Adipocyte (in vitro differentiated cells): ENCODE measurements at regions not wholly inside any gene's neighbourhood (a gene's known extent, or its start where the extent isn't known, plus 50 kb on each side); places are given as distances from the start of the nearest gene placed in this dataset.
A peak's percentile ranks its signal among the peaks of the same experiment; 100 is the strongest.

ENCODE experiments used
- DNase-seq: peaks from one replicate; pipeline ENCODE4 v3.0.0-alpha.2; 2015; ENCODE audit warnings: low read depth
- H3K27me3 ChIP-seq: replicated peaks from 2 replicates; pipeline ENCODE4 v1.7.0; 2013; ENCODE audit warnings: mild to moderate bottlenecking, low read length, moderate library complexity; ENCODE audit not compliant: control insufficient read depth, insufficient read depth
- H3K36me3 ChIP-seq: 2 replicates; pipeline ENCODE4 v1.7.0; 2013; ENCODE audit warnings: low read length, mild to moderate bottlenecking, moderate library complexity; ENCODE audit not compliant: control insufficient read depth, insufficient read depth, severe bottlenecking
- H3K4me1 ChIP-seq: 2 replicates; pipeline ENCODE4 v1.7.0; 2013; ENCODE audit warnings: mild to moderate bottlenecking, low read length, moderate library complexity; ENCODE audit not compliant: control insufficient read depth, insufficient read depth
- H3K4me3 ChIP-seq: 2 replicates; pipeline ENCODE4 v1.7.0; 2013; ENCODE audit warnings: mild to moderate bottlenecking, low read length, moderate library complexity
- H3K9ac ChIP-seq: 2 replicates; pipeline ENCODE4 v1.7.0; 2013; ENCODE audit warnings: mild to moderate bottlenecking, low read length, moderate library complexity
- H3K9me3 ChIP-seq: 2 replicates; pipeline ENCODE4 v1.7.0; 2013; ENCODE audit warnings: mild to moderate bottlenecking, low read length, moderate library complexity; ENCODE audit not compliant: control insufficient read depth

DNA sequence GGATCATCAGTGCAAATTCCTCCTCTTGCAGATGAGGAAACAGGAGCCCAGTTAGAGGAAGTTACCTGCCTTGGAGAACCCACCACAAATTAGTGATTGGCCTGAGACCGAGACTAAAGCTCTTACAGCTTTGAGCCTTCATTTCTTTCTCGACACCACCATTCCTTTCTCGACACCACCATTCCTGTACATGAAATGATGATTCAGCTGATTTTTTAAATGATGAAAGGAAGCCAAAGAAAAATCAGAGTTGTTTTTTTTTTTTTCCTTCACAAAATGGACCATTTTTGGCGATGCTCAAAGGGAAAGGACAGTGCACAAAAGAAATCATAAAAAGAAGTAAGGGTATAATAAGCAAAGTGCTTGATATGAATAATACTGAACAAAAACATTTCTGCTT lies 1080.2 kb upstream of the AUTS2 start:
- Histone ChIP-seq H3K9ac (no peak overlapping the region), H3K9me3 (no peaks in the 10 kb centered on the region), H3K36me3 (no peaks in the 10 kb centered on the region), H3K27me3 (no peaks in the 10 kb centered on the region), H3K4me3 (no peak overlapping the region), H3K4me1 (no peaks in the 10 kb centered on the region)
- no peak for DNase-seq

DNA sequence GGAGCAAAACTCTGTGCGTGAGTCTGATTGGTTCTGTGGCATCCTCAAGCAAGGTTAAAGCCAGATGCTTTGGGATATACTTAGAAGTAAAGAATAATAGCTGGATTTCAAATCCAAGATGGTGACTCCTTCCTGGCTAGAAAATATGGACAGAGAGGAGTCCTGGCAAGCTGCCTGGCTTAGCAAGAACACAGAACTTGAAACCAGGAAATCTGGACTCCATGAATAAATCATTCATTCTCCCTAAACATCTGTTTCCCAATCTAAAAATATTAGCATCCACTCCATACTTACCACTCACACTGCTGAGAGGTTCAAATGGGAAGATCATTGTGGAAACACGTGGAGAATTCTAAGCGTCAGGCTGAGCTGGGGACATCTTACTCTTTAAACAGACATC lies 1074.1 kb upstream of the AUTS2 start:
- no peak overlapping the region for H3K9ac ChIP-seq
- H3K36me3 ChIP-seq = no peaks in the 10 kb centered on the region
- H3K27me3 ChIP-seq = peaks cover 3% of the 10 kb centered on the region
- no peaks in the 10 kb centered on the region for H3K9me3 ChIP-seq
- no peak for DNase-seq
- H3K4me3 ChIP-seq = no peak overlapping the region
- no peaks in the 10 kb centered on the region for H3K4me1 ChIP-seq

DNA sequence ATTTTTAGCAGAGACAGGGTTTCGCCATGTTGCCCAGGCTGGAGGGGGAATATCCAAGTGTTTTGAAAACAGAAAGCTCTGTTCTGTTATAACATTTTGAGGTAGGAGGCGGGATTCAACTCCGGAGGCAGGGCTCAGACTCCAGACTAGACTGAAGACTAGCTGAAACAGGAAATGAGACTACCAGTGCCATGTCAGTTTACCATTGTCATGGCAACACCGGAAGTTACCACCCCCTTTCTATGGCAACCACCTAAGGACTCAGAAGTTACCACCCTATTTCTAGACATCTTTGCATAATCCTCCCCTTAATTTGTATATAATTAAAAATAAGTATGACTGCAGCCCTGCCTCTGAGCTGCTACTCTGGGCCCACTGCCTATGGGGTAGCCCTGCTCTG lies 1069.1 kb upstream of the AUTS2 start:
- Histone ChIP-seq H3K4me3 (no peak overlapping the region), H3K9ac (no peak overlapping the region), H3K36me3 (no peaks in the 10 kb centered on the region), H3K4me1 (no peaks in the 10 kb centered on the region), H3K9me3 (no peaks in the 10 kb centered on the region), H3K27me3 (peaks cover 3% of the 10 kb centered on the region)
- no peak for DNase-seq

DNA sequence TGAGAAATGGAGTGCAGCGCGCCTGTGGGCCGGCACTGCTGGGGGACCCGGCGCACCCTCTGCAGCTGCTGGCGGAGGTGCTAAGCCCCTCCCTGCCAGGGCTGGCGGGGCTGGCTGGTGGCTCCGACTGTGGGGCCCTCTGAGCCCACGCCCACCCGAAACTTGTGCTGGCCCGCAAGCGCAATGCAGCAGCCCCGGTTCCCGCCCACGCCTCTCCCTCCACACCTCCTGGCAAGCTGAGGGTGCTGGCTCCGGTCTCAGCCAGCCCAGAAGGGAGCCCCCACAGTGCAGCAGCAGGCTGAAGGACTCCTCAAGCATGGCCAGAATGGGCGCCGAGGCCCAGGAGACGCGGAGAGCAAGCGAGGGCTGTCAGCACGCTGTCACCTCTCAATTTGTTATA lies 1063.0 kb upstream of the AUTS2 start:
- H3K9me3 ChIP-seq = no peaks in the 10 kb centered on the region
- no peak for DNase-seq
- no peaks in the 10 kb centered on the region for H3K4me1 ChIP-seq
- H3K9ac ChIP-seq = no peak overlapping the region
- H3K27me3 ChIP-seq = no peaks in the 10 kb centered on the region
- H3K36me3 ChIP-seq = no peaks in the 10 kb centered on the region
- H3K4me3 ChIP-seq = no peak overlapping the region

DNA sequence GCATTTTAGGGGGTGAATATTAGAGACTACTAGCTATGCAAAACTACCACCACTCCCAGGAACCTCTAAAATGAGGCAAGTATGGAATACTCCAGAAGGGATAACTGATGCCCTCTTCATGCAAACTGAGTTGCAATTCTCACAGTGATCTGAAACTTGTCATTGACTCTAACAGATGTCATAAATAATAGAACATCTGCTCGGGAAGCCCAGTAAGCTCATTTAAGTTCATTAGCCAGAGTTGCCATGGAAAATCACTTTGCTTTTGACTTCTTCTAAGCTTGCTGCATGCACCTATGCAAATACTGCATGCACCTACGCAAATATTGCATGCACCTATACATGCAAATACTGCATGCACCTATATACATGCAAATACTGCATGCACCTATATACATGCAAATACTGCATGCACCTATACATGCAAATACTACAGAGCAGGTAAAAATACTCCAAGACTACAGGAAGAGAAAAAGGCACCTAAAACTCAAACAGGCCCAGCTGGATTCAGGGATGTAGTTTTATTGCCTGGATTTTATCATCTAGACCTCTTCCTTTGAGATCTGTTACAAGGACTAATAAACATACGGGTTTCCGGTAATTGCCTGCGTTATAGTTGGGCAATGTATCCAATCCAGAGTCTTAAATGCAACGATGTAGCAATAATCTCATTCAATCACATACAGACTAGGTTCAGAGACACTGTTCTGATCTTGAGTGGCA lies 1061.1 kb upstream of the AUTS2 start:
- no peak for DNase-seq
- no peaks in the 10 kb centered on the region for H3K4me1 ChIP-seq
- H3K4me3 ChIP-seq = no peak overlapping the region
- no peaks in the 10 kb centered on the region for H3K27me3 ChIP-seq
- H3K9ac ChIP-seq = no peak overlapping the region
- H3K36me3 ChIP-seq = no peaks in the 10 kb centered on the region
- no peaks in the 10 kb centered on the region for H3K9me3 ChIP-seq

DNA sequence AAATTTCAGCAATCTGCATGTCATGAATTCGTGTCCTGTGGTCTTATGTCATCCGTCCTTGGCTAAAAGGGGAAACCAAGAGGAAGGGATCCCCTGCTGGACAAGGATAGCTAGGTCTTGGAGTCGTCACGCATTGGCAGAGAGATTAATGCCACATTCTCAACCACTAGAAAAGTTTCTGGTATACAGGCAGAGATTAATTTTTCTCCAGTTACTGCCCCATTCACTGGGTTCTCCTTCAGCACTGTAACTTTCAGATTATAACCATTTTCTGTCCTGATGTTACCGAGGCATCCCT lies 1060.6 kb upstream of the AUTS2 start:
- no peak for DNase-seq
- no peak overlapping the region for H3K4me3 ChIP-seq
- H3K9ac ChIP-seq = no peak overlapping the region
- H3K4me1 ChIP-seq = no peaks in the 10 kb centered on the region
- H3K27me3 ChIP-seq = no peaks in the 10 kb centered on the region
- no peaks in the 10 kb centered on the region for H3K9me3 ChIP-seq
- no peaks in the 10 kb centered on the region for H3K36me3 ChIP-seq

DNA sequence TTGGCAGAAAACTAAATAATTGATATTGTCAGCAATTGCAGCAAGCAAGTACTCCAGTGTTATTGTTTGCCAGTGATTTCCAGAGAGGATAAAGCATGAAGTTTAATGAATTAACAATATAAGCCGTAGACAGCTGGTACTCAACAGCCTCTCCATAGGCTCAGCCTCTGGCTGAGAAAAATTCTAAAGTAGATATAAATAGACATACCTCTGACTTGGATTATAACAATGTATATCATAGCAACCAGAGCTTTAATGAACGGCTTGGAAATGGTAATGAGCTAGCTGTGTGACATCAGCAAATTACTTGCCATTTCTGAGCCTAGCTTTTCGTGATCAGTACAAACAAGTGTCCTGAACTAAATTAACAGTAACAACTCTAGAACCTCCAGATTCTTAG lies 1055.4 kb upstream of the AUTS2 start:
- Histone ChIP-seq H3K9ac (no peak overlapping the region), H3K36me3 (no peaks in the 10 kb centered on the region), H3K27me3 (no peaks in the 10 kb centered on the region), H3K4me1 (no peaks in the 10 kb centered on the region), H3K4me3 (no peak overlapping the region), H3K9me3 (no peaks in the 10 kb centered on the region)
- no peak for DNase-seq

DNA sequence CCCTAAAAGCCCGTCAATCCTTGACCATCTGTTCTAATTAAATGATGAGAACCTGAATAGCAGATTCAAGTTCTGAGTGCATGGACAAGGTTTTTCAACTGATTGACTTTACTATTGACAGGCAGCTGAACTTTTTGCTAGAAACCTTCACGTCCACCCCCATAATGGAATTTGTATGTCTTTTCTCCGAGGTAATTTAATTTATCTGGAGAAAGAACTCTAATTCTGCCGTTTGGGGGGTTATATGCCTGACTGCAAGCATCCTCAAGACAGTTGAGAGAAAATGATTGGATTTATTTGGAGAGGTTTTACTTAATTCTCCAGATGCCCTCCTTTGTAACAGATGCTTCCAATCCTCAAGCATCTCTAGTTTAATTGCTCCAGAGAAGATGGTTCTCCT lies 1053.4 kb upstream of the AUTS2 start:
- Histone ChIP-seq H3K4me1 (no peaks in the 10 kb centered on the region), H3K27me3 (no peaks in the 10 kb centered on the region), H3K9ac (no peak overlapping the region), H3K9me3 (no peaks in the 10 kb centered on the region), H3K36me3 (no peaks in the 10 kb centered on the region), H3K4me3 (no peak overlapping the region)
- DNase-seq = no peak

DNA sequence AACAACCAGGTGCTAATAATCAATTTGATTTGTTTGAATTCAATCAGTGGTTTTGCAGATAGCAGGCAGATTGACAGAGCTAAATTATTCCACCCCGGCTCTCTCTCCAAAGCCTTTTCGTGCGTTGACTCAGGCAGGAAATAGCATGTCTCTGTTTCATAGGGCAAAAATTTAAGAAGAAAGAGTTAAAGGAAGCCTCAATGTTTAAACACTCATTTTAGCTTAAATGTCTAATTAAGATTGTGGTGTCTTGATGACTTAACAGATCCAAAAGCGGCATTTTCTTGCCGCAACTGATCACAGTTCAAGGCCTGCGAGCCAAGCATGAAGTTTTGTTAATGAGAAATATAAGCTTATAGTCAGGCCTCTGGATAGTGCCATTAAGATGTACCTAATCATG lies 1051.1 kb upstream of the AUTS2 start:
- no peak overlapping the region for H3K4me3 ChIP-seq
- H3K27me3 ChIP-seq = no peaks in the 10 kb centered on the region
- no peak overlapping the region for H3K9ac ChIP-seq
- H3K9me3 ChIP-seq = no peaks in the 10 kb centered on the region
- H3K4me1 ChIP-seq = no peaks in the 10 kb centered on the region
- peak; percentile 42 for DNase-seq
- no peaks in the 10 kb centered on the region for H3K36me3 ChIP-seq

DNA sequence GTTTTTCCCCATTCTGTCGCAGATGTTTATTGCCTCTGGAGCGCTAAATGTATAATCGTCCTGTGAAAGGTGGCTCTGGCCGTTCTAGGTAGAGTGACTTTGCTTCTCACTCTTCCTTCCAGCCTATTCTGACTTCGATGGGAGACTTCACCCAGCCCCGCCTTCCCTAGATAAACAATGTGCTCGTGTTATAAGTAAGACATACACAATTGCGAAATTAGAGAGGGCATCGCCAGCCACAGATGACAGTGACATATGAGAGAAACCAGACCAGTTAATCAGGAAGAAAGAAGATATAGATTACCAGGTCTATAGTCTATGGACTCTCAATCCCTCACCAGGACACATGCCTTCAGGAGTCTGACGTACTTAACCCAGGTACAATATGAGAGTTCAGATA lies 1050.5 kb upstream of the AUTS2 start:
- H3K9me3 ChIP-seq = no peaks in the 10 kb centered on the region
- no peaks in the 10 kb centered on the region for H3K27me3 ChIP-seq
- no peaks in the 10 kb centered on the region for H3K36me3 ChIP-seq
- H3K9ac ChIP-seq = no peak overlapping the region
- peak; percentile 27 for DNase-seq
- no peak overlapping the region for H3K4me3 ChIP-seq
- H3K4me1 ChIP-seq = no peaks in the 10 kb centered on the region

DNA sequence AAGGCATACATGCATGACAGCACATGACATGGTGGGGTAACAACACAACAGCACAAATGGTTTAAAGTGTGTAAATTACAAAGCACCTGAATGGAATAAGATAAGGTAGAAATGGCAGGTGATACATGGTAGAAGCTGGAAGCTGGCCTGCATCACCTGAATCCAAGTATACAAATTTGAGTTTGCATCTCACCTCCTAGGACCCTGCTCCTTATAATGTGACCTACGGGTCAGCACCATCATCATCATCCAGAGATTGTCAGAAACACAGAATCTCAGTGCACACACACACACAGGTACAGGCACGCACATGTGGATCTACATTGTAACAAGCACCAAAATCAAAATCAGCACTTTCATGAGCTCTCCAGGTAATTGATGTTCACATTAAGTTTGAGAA lies 1048.2 kb upstream of the AUTS2 start:
- H3K4me3 ChIP-seq = no peak overlapping the region

DNA sequence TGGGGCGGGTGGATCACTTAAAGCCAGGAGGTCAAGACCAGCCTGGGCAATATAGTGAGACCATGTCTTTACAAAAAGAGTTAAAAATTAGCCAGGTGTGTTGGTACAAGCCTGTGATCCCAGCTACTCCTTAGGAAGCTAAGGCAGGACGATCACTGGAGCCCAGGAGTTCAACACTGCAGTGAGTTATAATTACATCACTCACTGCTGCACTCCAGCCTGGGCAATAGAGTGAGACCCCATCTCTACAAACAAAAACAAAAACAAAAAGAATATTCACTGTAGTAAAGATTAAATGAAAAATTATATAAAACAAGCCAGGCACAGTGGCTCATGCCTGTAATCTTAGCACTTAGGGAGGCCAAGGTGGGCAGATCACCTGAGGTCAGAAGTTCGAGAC lies 1047.6 kb upstream of the AUTS2 start:
- H3K27me3 ChIP-seq = no peaks in the 10 kb centered on the region
- H3K4me1 ChIP-seq = no peaks in the 10 kb centered on the region
- H3K4me3 ChIP-seq = no peak overlapping the region
- no peak for DNase-seq
- H3K9me3 ChIP-seq = no peaks in the 10 kb centered on the region
- no peaks in the 10 kb centered on the region for H3K36me3 ChIP-seq
- no peak overlapping the region for H3K9ac ChIP-seq

More for the DNA sequence above, 1048.2 kb upstream of the AUTS2 start:
- no peaks in the 10 kb centered on the region for H3K27me3 ChIP-seq
- no peak overlapping the region for H3K9ac ChIP-seq
- H3K36me3 ChIP-seq = no peaks in the 10 kb centered on the region
- H3K9me3 ChIP-seq = no peaks in the 10 kb centered on the region
- DNase-seq = no peak
- no peaks in the 10 kb centered on the region for H3K4me1 ChIP-seq
